CD4-positive, alpha-beta T cell (primary cell): ENCODE measurements at regions not wholly inside any gene's neighbourhood (a gene's known extent, or its start where the extent isn't known, plus 50 kb on each side); places are given as distances from the start of the nearest gene placed in this dataset.

ENCODE experiments used
- ATAC-seq: fragments of 200-7000 bp; cut with Tn5 transposase; one replicate; pipeline ENCODE4 v1.10.0; 2022; ENCODE audit warnings: mild to moderate bottlenecking; ENCODE audit not compliant: poor library complexity
- CTCF ChIA-PET: fragments of 350-600 bp; sonication (Branson Sonifier 250); formaldehyde crosslinking; loops from one replicate; lab custom pipeline; 2021; ENCODE audit warnings: antibody characterized with exemption, inconsistent platforms; lab: Charles Lee
- POLR2A ChIA-PET: fragments of 350-600 bp; sonication (Branson Sonifier 250); formaldehyde crosslinking; loops from one replicate; lab custom pipeline; 2021; ENCODE audit warnings: antibody characterized with exemption, inconsistent platforms; lab: Charles Lee
- DNase-seq, 14 experiments: peaks; one replicate each; pipeline ENCODE4 v3.0.0-alpha.2; 2013 to 2020; ENCODE audit warnings: mixed read lengths in 2 of 14
- H3K27ac ChIP-seq, 2 donors: one replicate each; pipeline versions ENCODE4 v1.5.1 to v1.7.0; 2013; ENCODE audit warnings: low read length in 2 of 2, low read depth in 1 of 2, mild to moderate bottlenecking in 1 of 2
- H3K27me3 ChIP-seq, 2 experiments: 1 replicate in 1 of 2; 2 replicates in 1 of 2; pipeline versions ENCODE4 v1.6.1 to v1.7.0; 2013; ENCODE audit warnings: low read length in 2 of 2, control low read depth in 1 of 2, mild to moderate bottlenecking in 1 of 2, moderate library complexity in 1 of 2; ENCODE audit not compliant: insufficient read depth in 2 of 2, control insufficient read depth in 1 of 2
- H3K36me3 ChIP-seq: one replicate; pipeline ENCODE4 v1.6.1; 2013; ENCODE audit warnings: low read length, control low read depth; ENCODE audit not compliant: insufficient read depth
- H3K4me1 ChIP-seq: one replicate; pipeline ENCODE4 v1.6.1; 2013; ENCODE audit warnings: low read length, control low read depth; ENCODE audit not compliant: insufficient read depth
- H3K4me3 ChIP-seq: one replicate; pipeline ENCODE4 v1.5.1; 2013; ENCODE audit warnings: mild to moderate bottlenecking, low read length, moderate library complexity
- H3K9me3 ChIP-seq, 2 experiments: 1 replicate in 1 of 2; 2 replicates in 1 of 2; pipeline versions ENCODE4 v1.6.1 to v1.7.0; 2013; ENCODE audit warnings: low read length in 2 of 2, mild to moderate bottlenecking in 2 of 2, control low read depth in 1 of 2, moderate library complexity in 1 of 2; ENCODE audit not compliant: control insufficient read depth in 1 of 2, insufficient read depth in 1 of 2
- H3K27ac Mint-ChIP-seq: one replicate; pipeline ENCODE4 v1.8.0; 2020; ENCODE audit warnings: mixed read lengths
- H3K27me3 Mint-ChIP-seq: one replicate; pipeline ENCODE4 v1.8.0; 2021; ENCODE audit warnings: mixed read lengths
- H3K36me3 Mint-ChIP-seq: one replicate; pipeline ENCODE4 v1.8.0; 2021; ENCODE audit warnings: low read depth, mixed read lengths
- H3K4me1 Mint-ChIP-seq: one replicate; pipeline ENCODE4 v1.8.0; 2021; ENCODE audit warnings: low read depth, mixed read lengths
- H3K4me3 Mint-ChIP-seq: one replicate; pipeline ENCODE4 v1.8.0; 2020; ENCODE audit warnings: mild to moderate bottlenecking, mixed read lengths
- H3K9me3 Mint-ChIP-seq: one replicate; pipeline ENCODE4 v1.8.0; 2020; ENCODE audit warnings: mixed read lengths
- intact Hi-C, 2 experiments: fragments of 100-400 bp; cut with DNase I in 1 of 2; cut with micrococcal nuclease in 1 of 2; formaldehyde crosslinking; loops; one replicate each; pipeline versions ENCODE4 v1.15.1 to v1.9.0; 2023 to 2025; cut with DNase I, micrococcal nuclease
- TF ChIP-seq, protein P1 (sequence below): fragments of 200-600 bp; IDR thresholded peaks from one replicate; pipeline ENCODE4 v1.8.0; 2022; ENCODE audit warnings: antibody characterized with exemption, mild to moderate bottlenecking

DNA sequence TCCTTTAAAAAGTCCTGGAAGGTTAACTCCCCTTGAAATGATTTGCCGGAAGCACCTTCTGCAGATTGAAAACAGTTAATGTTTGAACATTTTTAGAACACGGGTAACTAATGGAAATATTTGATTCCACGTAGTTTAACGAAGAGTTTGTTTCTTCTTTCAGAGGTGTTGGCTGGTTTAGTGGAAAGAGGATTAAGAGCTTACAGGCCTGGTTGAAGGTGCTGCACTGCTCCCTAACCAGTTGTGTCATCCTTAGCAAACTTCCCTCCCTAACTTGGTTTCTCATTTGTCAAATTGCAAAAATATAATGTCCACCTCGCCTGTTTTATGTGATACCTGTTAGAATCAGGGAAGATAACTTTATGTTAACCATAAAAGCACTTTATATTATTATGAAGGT, 243.0 kb upstream of the FZD8 start:
- no peaks in the 10 kb centered on the region for H3K36me3 Mint-ChIP-seq
- peaks cover 3% of the 10 kb centered on the region for H3K27me3 Mint-ChIP-seq
- CTCF ChIA-PET = no interaction called here
- no peak overlapping the region for H3K27ac ChIP-seq
- no peak overlapping the region for H3K27ac Mint-ChIP-seq
- H3K27me3 ChIP-seq = no peaks in the 10 kb centered on the region
- no peaks in the 10 kb centered on the region for H3K36me3 ChIP-seq
- no peaks in the 10 kb centered on the region for H3K4me1 Mint-ChIP-seq
- H3K4me3 ChIP-seq = no peak overlapping the region
- H3K9me3 ChIP-seq = peaks cover 0 to 7% of the 10 kb centered on the region in 2 experiments
- DNase-seq (no peak), ATAC-seq (no peak)
- no peaks in the 10 kb centered on the region for H3K4me1 ChIP-seq
- no peak overlapping the region for H3K4me3 Mint-ChIP-seq
- H3K9me3 Mint-ChIP-seq = no peaks in the 10 kb centered on the region
- TF ChIP-seq, protein P1, sequence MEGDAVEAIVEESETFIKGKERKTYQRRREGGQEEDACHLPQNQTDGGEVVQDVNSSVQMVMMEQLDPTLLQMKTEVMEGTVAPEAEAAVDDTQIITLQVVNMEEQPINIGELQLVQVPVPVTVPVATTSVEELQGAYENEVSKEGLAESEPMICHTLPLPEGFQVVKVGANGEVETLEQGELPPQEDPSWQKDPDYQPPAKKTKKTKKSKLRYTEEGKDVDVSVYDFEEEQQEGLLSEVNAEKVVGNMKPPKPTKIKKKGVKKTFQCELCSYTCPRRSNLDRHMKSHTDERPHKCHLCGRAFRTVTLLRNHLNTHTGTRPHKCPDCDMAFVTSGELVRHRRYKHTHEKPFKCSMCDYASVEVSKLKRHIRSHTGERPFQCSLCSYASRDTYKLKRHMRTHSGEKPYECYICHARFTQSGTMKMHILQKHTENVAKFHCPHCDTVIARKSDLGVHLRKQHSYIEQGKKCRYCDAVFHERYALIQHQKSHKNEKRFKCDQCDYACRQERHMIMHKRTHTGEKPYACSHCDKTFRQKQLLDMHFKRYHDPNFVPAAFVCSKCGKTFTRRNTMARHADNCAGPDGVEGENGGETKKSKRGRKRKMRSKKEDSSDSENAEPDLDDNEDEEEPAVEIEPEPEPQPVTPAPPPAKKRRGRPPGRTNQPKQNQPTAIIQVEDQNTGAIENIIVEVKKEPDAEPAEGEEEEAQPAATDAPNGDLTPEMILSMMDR = no peak
- POLR2A ChIA-PET = no interaction called here
- intact Hi-C loops = no loop called here

DNA sequence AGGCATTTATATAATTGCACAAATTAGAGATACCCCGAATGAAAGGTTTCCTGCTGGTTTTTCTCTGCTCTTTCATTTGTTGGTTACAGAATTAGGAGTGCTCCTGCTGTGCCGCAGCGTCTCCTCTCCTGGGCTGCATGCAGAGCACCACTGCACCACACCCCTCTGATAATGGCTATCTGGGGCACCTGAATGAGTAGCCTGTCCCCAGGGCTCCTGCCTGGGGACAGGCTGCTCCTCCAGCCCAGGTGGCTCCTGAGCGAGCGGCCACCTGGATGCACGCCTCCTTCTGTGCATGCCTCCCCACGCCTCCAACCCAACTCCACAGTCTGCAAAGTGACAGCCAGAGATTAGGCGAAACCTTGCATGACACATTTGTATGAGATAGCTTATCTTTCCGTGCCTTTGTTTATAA, 242.6 kb upstream of the FZD8 start:
- H3K9me3 Mint-ChIP-seq = no peaks in the 10 kb centered on the region
- intact Hi-C loops = no loop called here
- CTCF ChIA-PET = no interaction called here

DNA sequence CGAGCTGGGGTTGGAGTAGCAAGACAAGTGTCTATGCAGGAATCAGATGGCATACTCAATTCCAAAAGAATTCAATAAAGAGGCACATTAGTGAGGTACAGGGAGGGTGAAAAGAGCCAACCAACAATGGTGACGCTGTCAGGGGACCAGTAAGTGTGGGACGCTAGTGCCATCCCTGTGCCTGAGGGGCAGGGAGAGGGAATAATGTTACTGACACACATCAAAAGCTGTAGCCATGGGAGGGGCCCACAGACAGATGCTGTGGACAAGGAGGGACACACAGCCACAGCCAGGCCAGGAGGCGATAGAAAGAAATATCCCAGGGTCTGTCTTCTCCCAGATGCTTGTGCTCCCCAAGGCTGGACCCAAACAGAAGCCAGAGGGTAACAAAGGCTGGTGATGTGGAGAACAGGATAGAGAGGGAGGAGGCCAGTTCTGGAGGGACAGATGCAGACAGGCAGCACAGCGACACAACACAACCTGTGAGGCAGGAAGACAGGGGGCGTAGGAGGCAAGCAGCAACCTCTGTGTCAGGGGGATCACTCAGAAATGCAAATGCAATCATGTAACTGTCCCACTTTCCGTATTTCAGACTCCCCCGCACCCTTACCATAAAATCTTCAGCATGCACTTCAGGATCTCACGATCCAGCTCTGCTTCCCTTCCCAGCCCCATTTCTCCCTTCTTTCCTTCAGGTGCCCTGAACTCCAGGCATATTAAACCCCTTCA, 240.5 kb upstream of the FZD8 start:
- Mint-ChIP-seq H3K9me3 (no peaks in the 10 kb centered on the region), H3K27ac (no peak overlapping the region), H3K4me1 (no peaks in the 10 kb centered on the region), H3K4me3 (no peak overlapping the region), H3K27me3 (peaks cover 1% of the 10 kb centered on the region), H3K36me3 (no peaks in the 10 kb centered on the region)
- no peak for ATAC-seq
- Histone ChIP-seq H3K27ac (no peak overlapping the region), H3K4me1 (no peaks in the 10 kb centered on the region), H3K9me3 (peaks cover 0 to 4% of the 10 kb centered on the region in 2 experiments), H3K4me3 (no peak overlapping the region), H3K36me3 (no peaks in the 10 kb centered on the region), H3K27me3 (no peaks in the 10 kb centered on the region)
- intact Hi-C loops = no loop called here
- no peak for DNase-seq
- ChIA-PET POLR2A (no interaction called here), CTCF (no interaction called here)
- TF ChIP-seq, protein P1 = no peak

More for the DNA sequence above, 242.6 kb upstream of the FZD8 start:
- no peak overlapping the region for H3K4me3 Mint-ChIP-seq
- H3K9me3 ChIP-seq = peaks cover 0 to 7% of the 10 kb centered on the region in 2 experiments
- DNase-seq (no peak), ATAC-seq (no peak)
- no peaks in the 10 kb centered on the region for H3K36me3 Mint-ChIP-seq
- H3K4me1 Mint-ChIP-seq = no peaks in the 10 kb centered on the region
- TF ChIP-seq, protein P1 = no peak
- no peak overlapping the region for H3K27ac Mint-ChIP-seq
- H3K27me3 Mint-ChIP-seq = peaks cover 3% of the 10 kb centered on the region
- H3K27me3 ChIP-seq = no peaks in the 10 kb centered on the region
- H3K36me3 ChIP-seq = no peaks in the 10 kb centered on the region
- POLR2A ChIA-PET = no interaction called here
- no peak overlapping the region for H3K27ac ChIP-seq
- H3K4me1 ChIP-seq = no peaks in the 10 kb centered on the region
- no peak overlapping the region for H3K4me3 ChIP-seq
